Sigmoid colon (tissue), 6 donors: ENCODE measurements at regions not wholly inside any gene's neighbourhood (a gene's known extent, or its start where the extent isn't known, plus 50 kb on each side); places are given as distances from the start of the nearest gene placed in this dataset.

Source experiments
- DNase-seq: peaks from one replicate; pipeline ENCODE4 v3.0.0-alpha.2; 2019
- H3K27ac ChIP-seq, 4 donors: fragments of 200-600 bp; sonication (generic); one replicate each; pipeline ENCODE4 v1.5.1; 2016 to 2019; ENCODE audit warnings: mild to moderate bottlenecking in 1 of 4
- H3K27me3 ChIP-seq, 3 donors: fragments of 200-600 bp; sonication (generic); one replicate each; pipeline ENCODE4 v1.5.1; 2019; ENCODE audit warnings: mild to moderate bottlenecking in 1 of 3
- H3K36me3 ChIP-seq, 4 donors: fragments of 200-600 bp; sonication (generic); one replicate each; pipeline ENCODE4 v1.5.1; 2016 to 2019
- H3K4me1 ChIP-seq, 4 donors: fragments of 200-600 bp; sonication (generic); one replicate each; pipeline ENCODE4 v1.5.1; 2017 to 2019
- H3K4me3 ChIP-seq, 4 donors: fragments of 200-600 bp; sonication (generic); one replicate each; pipeline ENCODE4 v1.5.1; 2017 to 2019; ENCODE audit warnings: mild to moderate bottlenecking in 2 of 4, moderate library complexity in 1 of 4
- H3K9me3 ChIP-seq, 4 donors: fragments of 200-600 bp in 3 of 4; sonication (generic) in 3 of 4; one replicate each; pipeline versions ENCODE4 v1.5.1 to v1.6.1; 2013 to 2019
- CTCF ChIP-seq, 4 experiments: fragments of 450-650 bp in 3 of 4; fragments of 200-600 bp in 1 of 4; IDR thresholded peaks; one replicate each; pipeline ENCODE4 v1.5.1; 2016 to 2019; ENCODE audit warnings: antibody characterized with exemption in 4 of 4, mild to moderate bottlenecking in 3 of 4, moderate library complexity in 2 of 4
- EP300 ChIP-seq, 4 donors: sonication (generic); formaldehyde crosslinking; IDR thresholded peaks; one replicate each; pipeline ENCODE4 v1.6.1; 2017; ENCODE audit warnings: antibody characterized with exemption in 4 of 4
- POLR2A ChIP-seq, 2 donors: fragments of 450-650 bp; IDR thresholded peaks; one replicate each; pipeline ENCODE4 v1.6.1; 2016; ENCODE audit warnings: antibody characterized with exemption in 2 of 2, mild to moderate bottlenecking in 2 of 2, moderate library complexity in 2 of 2
- POLR2AphosphoS5 ChIP-seq, 4 donors: sonication (generic); formaldehyde crosslinking; IDR thresholded peaks; one replicate each; pipeline ENCODE4 v1.6.1; 2017; ENCODE audit warnings: antibody characterized with exemption in 4 of 4
- WGBS, 2 donors: extraction: QIAGEN DNeasy Blood & Tissue Kit; methylation state at CpG; one replicate each; pipeline ENCODE4 v1.1.7; 2013; 5-methylcytosine and 5-hydroxymethylcytosine counted together
- intact Hi-C: fragments of 100-400 bp; cut with DNase I; formaldehyde crosslinking; loops from one replicate; pipeline ENCODE4 v1.15.1; 2023
- donor health status: healthy with polysubstance abuse.
- donor health status: healthy.

GRCh38 chr12:89217472-89217871, 134.8 kb downstream of the DUSP6 start:
- Histone ChIP-seq H3K27me3 (no peaks in the 10 kb centered on the region), H3K4me1 (no peaks in the 10 kb centered on the region), H3K36me3 (no peaks in the 10 kb centered on the region), H3K27ac (no peak overlapping the region), H3K4me3 (no peak overlapping the region), H3K9me3 (no peaks in the 10 kb centered on the region)
- no peak for DNase-seq
- 19 to 67% methylated on average over 2 of the region's 2 CpGs for WGBS, 2 donors
- intact Hi-C loops, result no loop called here
- no peak for TF ChIP-seq EP300 (IDR thresholded peaks at IDR 0.05)
- TF ChIP-seq CTCF (IDR thresholded peaks at IDR 0.05), result no peak
- TF ChIP-seq POLR2AphosphoS5 (IDR thresholded peaks at IDR 0.05), result no peak
- TF ChIP-seq POLR2A (IDR thresholded peaks at IDR 0.05), result no peak

- 92 to 98% methylated on average over 1 of the region's 1 CpG for WGBS, 2 donors
- DNase-seq, result no peak
- TF ChIP-seq POLR2AphosphoS5 (IDR thresholded peaks at IDR 0.05) (no peak), EP300 (IDR thresholded peaks at IDR 0.05) (no peak), CTCF (IDR thresholded peaks at IDR 0.05) (no peak), POLR2A (IDR thresholded peaks at IDR 0.05) (no peak)
- Histone ChIP-seq H3K27me3 (no peaks in the 10 kb centered on the region), H3K27ac (no peak overlapping the region), H3K36me3 (no peaks in the 10 kb centered on the region), H3K9me3 (no peaks in the 10 kb centered on the region), H3K4me1 (no peaks in the 10 kb centered on the region), H3K4me3 (no peak overlapping the region)
- intact Hi-C loops, result no loop called here
Observed at GRCh38 chr12:89216211-89216952, 135.9 kb downstream of the DUSP6 start.

GRCh38 chr12:89215196-89215595, 137.1 kb downstream of the DUSP6 start:
- DNase-seq, result no peak
- peaks cover 0 to 4% (median 0%) of the 10 kb centered on the region in 4 donors for H3K4me1 ChIP-seq
- no peak for TF ChIP-seq EP300 (IDR thresholded peaks at IDR 0.05)
- H3K4me3 ChIP-seq, result no peak overlapping the region
- H3K9me3 ChIP-seq, result no peaks in the 10 kb centered on the region
- H3K27me3 ChIP-seq, result no peaks in the 10 kb centered on the region
- no peak overlapping the region for H3K27ac ChIP-seq
- H3K36me3 ChIP-seq, result no peaks in the 10 kb centered on the region
- 80 to 82% methylated on average over 1 of the region's 1 CpG for WGBS, 2 donors
- intact Hi-C loops, result no loop called here

GRCh38 chr12:89213747-89214146, 138.6 kb downstream of the DUSP6 start:
- DNase-seq, result no peak
- TF ChIP-seq CTCF (IDR thresholded peaks at IDR 0.05) (no peak), POLR2AphosphoS5 (IDR thresholded peaks at IDR 0.05) (no peak), EP300 (IDR thresholded peaks at IDR 0.05) (no peak), POLR2A (IDR thresholded peaks at IDR 0.05) (no peak)
- Histone ChIP-seq H3K36me3 (no peaks in the 10 kb centered on the region), H3K9me3 (no peaks in the 10 kb centered on the region), H3K27ac (no peak overlapping the region), H3K4me3 (no peak overlapping the region), H3K27me3 (no peaks in the 10 kb centered on the region), H3K4me1 (peaks cover 0 to 5% (median 0%) of the 10 kb centered on the region in 4 donors)
- WGBS, 2 donors, result 87 to 93% methylated on average over 1 of the region's 1 CpG
- intact Hi-C loops, result no loop called here

GRCh38 chr12:89213139-89213538, 139.2 kb downstream of the DUSP6 start:
- H3K27me3 ChIP-seq, result no peaks in the 10 kb centered on the region
- H3K4me1 ChIP-seq, result peaks cover 0 to 5% (median 0%) of the 10 kb centered on the region in 4 donors
- no peak for TF ChIP-seq CTCF (IDR thresholded peaks at IDR 0.05)
- no peak for TF ChIP-seq POLR2AphosphoS5 (IDR thresholded peaks at IDR 0.05)
- no peak for TF ChIP-seq EP300 (IDR thresholded peaks at IDR 0.05)
- TF ChIP-seq POLR2A (IDR thresholded peaks at IDR 0.05), result no peak
- 22 to 73% methylated on average over 1 of the region's 1 CpG for WGBS, 2 donors
- H3K27ac ChIP-seq, result peak overlapping the region in 1 of 4 donors; percentile 29
- no peak for DNase-seq
- H3K36me3 ChIP-seq, result no peaks in the 10 kb centered on the region
- intact Hi-C loops, result no loop called here
- H3K4me3 ChIP-seq, result no peak overlapping the region
- no peaks in the 10 kb centered on the region for H3K9me3 ChIP-seq
